Mesenchymal stem cell (in vitro differentiated cells and primary cell): ENCODE measurements at regions not wholly inside any gene's neighbourhood (a gene's known extent, or its start where the extent isn't known, plus 50 kb on each side); places are given as distances from the start of the nearest gene placed in this dataset.
"Not testable (repeated sequence)": the region's sequence is repeated elsewhere in the genome, so short reads cannot be mapped to it uniquely, and the experiment has no call there.

Experiments used
- DNase-seq: peaks from one replicate; pipeline ENCODE4 v3.0.0-alpha.2; 2013
- H2AFZ ChIP-seq: one replicate; pipeline ENCODE4 v1.6.1; 2013; ENCODE audit warnings: low read depth, mild to moderate bottlenecking, control low read depth, inconsistent platforms, low read length, moderate library complexity
- H2AK5ac ChIP-seq: 2 replicates; pipeline ENCODE4 v1.6.1; 2013; ENCODE audit warnings: low read length, moderate library complexity, mild to moderate bottlenecking, inconsistent platforms; ENCODE audit not compliant: severe bottlenecking
- H2BK120ac ChIP-seq: one replicate; pipeline ENCODE4 v1.6.1; 2013; ENCODE audit warnings: low read depth, mild to moderate bottlenecking, inconsistent platforms, low read length, moderate library complexity
- H2BK12ac ChIP-seq, 2 experiments: one replicate each; pipeline ENCODE4 v1.6.1; 2013; ENCODE audit warnings: inconsistent platforms in 2 of 2, low read length in 2 of 2, mild to moderate bottlenecking in 2 of 2, moderate library complexity in 2 of 2, control low read depth in 1 of 2
- H2BK15ac ChIP-seq: one replicate; pipeline ENCODE4 v1.6.1; 2013; ENCODE audit warnings: mild to moderate bottlenecking, low read depth, inconsistent platforms; ENCODE audit not compliant: poor library complexity, severe bottlenecking
- H2BK5ac ChIP-seq: 2 replicates; pipeline ENCODE4 v1.6.1; 2013; ENCODE audit warnings: low read depth, mild to moderate bottlenecking, low read length, control low read depth, inconsistent platforms; ENCODE audit not compliant: poor library complexity, severe bottlenecking
- H3K14ac ChIP-seq, 2 experiments: one replicate each; pipeline ENCODE4 v1.6.1; 2013; ENCODE audit warnings: inconsistent platforms in 2 of 2, low read length in 2 of 2, control low read depth in 1 of 2, mild to moderate bottlenecking in 1 of 2, moderate library complexity in 1 of 2
- H3K18ac ChIP-seq, 2 experiments: one replicate each; pipeline ENCODE4 v1.6.1; 2013; ENCODE audit warnings: inconsistent platforms in 2 of 2, low read length in 2 of 2, control low read depth in 1 of 2, low read depth in 1 of 2, mild to moderate bottlenecking in 1 of 2
- H3K23ac ChIP-seq, 2 experiments: one replicate each; pipeline ENCODE4 v1.6.1; 2013; ENCODE audit warnings: inconsistent platforms in 2 of 2, low read length in 2 of 2, mild to moderate bottlenecking in 2 of 2, moderate library complexity in 2 of 2, control low read depth in 1 of 2
- H3K27ac ChIP-seq: 2 replicates; pipeline ENCODE4 v1.5.1; 2013; ENCODE audit warnings: mild to moderate bottlenecking, moderate library complexity, low read length, control low read depth, inconsistent platforms; ENCODE audit not compliant: poor library complexity, severe bottlenecking
- H3K27me3 ChIP-seq, 2 experiments: 2 replicates each; pipeline versions ENCODE4 v1.6.1 to v1.7.0; 2013; ENCODE audit warnings: low read length in 2 of 2, mild to moderate bottlenecking in 2 of 2, moderate library complexity in 2 of 2, control low read depth in 1 of 2, inconsistent platforms in 1 of 2; ENCODE audit not compliant: control insufficient read depth in 1 of 2, insufficient read depth in 1 of 2
- H3K36me3 ChIP-seq, 2 experiments: 2 replicates each; pipeline versions ENCODE4 v1.6.1 to v1.7.0; 2013; ENCODE audit warnings: low read length in 2 of 2, control low read depth in 1 of 2, inconsistent platforms in 1 of 2, low read depth in 1 of 2, mild to moderate bottlenecking in 1 of 2; ENCODE audit not compliant: insufficient read depth in 2 of 2, control insufficient read depth in 1 of 2
- H3K4ac ChIP-seq, 2 experiments: one replicate each; pipeline ENCODE4 v1.6.1; 2013; ENCODE audit warnings: inconsistent platforms in 2 of 2, low read length in 2 of 2, mild to moderate bottlenecking in 2 of 2, moderate library complexity in 2 of 2, control low read depth in 1 of 2, low read depth in 1 of 2
- H3K4me1 ChIP-seq: 2 replicates; pipeline ENCODE4 v1.6.1; 2013; ENCODE audit warnings: low read depth, low read length, control low read depth; ENCODE audit not compliant: control insufficient read depth, insufficient read depth
- H3K4me2 ChIP-seq: 2 replicates; pipeline ENCODE4 v1.6.1; 2013; ENCODE audit warnings: low read length, mild to moderate bottlenecking, inconsistent platforms; ENCODE audit not compliant: poor library complexity, severe bottlenecking
- H3K4me3 ChIP-seq, 2 experiments: 2 replicates each; pipeline versions ENCODE4 v1.5.1 to v1.7.0; 2013; ENCODE audit warnings: low read length in 2 of 2, mild to moderate bottlenecking in 2 of 2, control low read depth in 1 of 2, low read depth in 1 of 2; ENCODE audit not compliant: insufficient read depth in 1 of 2
- H3K79me1 ChIP-seq: replicated peaks from 2 replicates; pipeline ENCODE4 v1.6.1; 2013; ENCODE audit warnings: mild to moderate bottlenecking, control low read depth, low read length, inconsistent platforms; ENCODE audit not compliant: poor library complexity, severe bottlenecking
- H3K9ac ChIP-seq: 2 replicates; pipeline ENCODE4 v1.7.0; 2013; ENCODE audit warnings: mild to moderate bottlenecking, low read length, moderate library complexity
- H3K9me3 ChIP-seq: 2 replicates; pipeline ENCODE4 v1.7.0; 2013; ENCODE audit warnings: mild to moderate bottlenecking, low read length; ENCODE audit not compliant: control insufficient read depth
- H4K8ac ChIP-seq: one replicate; pipeline ENCODE4 v1.6.1; 2013; ENCODE audit warnings: inconsistent platforms, mild to moderate bottlenecking, low read length, moderate library complexity
- H4K91ac ChIP-seq: one replicate; pipeline ENCODE4 v1.6.1; 2013; ENCODE audit warnings: mild to moderate bottlenecking, low read length, inconsistent platforms
- WGBS: methylation state at CpG from one replicate; pipeline ENCODE4 v1.1.7; 2013; ENCODE audit warnings: mixed read lengths; 5-methylcytosine and 5-hydroxymethylcytosine counted together

DNA sequence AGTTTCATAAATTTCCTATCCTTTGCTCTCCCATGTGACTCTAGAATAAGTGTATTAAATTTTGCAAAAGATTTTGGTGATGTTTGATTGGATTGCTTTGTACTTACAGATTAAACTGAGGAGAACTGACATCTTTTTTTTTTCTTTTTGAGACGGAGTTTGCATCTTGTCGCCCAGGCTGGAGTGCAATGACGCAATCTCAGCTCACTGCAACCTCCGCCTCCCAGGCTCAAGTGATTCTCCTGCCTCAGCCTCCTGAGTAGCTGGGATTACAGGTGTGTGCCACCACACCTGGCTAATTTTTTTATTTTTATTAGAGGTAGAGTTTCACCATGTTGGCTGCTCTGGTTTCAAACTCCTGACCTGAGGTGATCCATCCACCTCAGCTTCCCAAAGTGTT, 121.4 kb upstream of the LARP1 start:
- not testable (repeated sequence) for H3K23ac ChIP-seq, H3K36me3 ChIP-seq, H3K9ac ChIP-seq, H3K79me1 ChIP-seq, H3K27me3 ChIP-seq, H3K9me3 ChIP-seq, H3K4ac ChIP-seq, DNase-seq, H3K4me3 ChIP-seq, H2BK12ac ChIP-seq, H3K4me1 ChIP-seq, H2AFZ ChIP-seq, H3K27ac ChIP-seq, H3K18ac ChIP-seq, H2BK15ac ChIP-seq, H2BK120ac ChIP-seq, H2AK5ac ChIP-seq, H4K91ac ChIP-seq, H3K4me2 ChIP-seq, H4K8ac ChIP-seq, H2BK5ac ChIP-seq, H3K14ac ChIP-seq
- 95% methylated on average over 4 of the region's 4 CpGs for WGBS

DNA sequence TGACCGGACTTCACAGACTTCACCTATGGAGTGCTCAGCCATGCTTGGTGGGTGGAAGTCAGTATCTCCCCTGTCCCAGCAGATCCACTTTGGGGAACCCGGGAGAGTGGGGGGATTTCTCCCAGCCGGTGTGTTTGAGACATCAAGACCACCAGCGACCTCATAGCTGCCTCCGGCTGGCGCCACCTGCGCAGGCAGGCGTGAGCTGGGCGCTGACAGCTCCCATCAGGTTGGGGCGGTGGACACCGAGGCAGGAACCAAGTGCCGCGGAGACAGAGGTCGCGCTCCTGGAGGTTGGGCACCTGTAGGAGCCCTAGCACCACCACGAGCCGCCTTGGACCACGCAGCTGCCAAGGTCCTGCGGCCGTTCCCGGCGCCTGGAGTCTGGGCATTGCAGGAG, 124.0 kb upstream of the LARP1 start:
- Histone ChIP-seq H3K27me3 (peaks cover 5 to 16% of the 10 kb centered on the region in 2 experiments), H3K14ac (peak overlapping the region in 1 of 2 experiments; percentile 44), H2BK15ac (no peak overlapping the region), H3K4ac (no peak overlapping the region), H2BK120ac (no peak overlapping the region), H2BK5ac (no peak overlapping the region), H2AK5ac (no peak overlapping the region), H3K23ac (no peak overlapping the region), H3K4me2 (no peak overlapping the region), H4K8ac (no peak overlapping the region), H2AFZ (no peak overlapping the region), H3K4me3 (peak overlapping the region in 1 of 2 experiments; percentile 28), H3K79me1 (no peaks in the 10 kb centered on the region), H4K91ac (no peak overlapping the region), H3K9me3 (no peaks in the 10 kb centered on the region), H3K36me3 (no peaks in the 10 kb centered on the region), H3K9ac (no peak overlapping the region), H3K18ac (no peak overlapping the region), H3K4me1 (no peaks in the 10 kb centered on the region), H3K27ac (no peak overlapping the region), H2BK12ac (no peak overlapping the region)
- DNase-seq: no peak
- WGBS: 96% methylated on average over 22 of the region's 22 CpGs

DNA sequence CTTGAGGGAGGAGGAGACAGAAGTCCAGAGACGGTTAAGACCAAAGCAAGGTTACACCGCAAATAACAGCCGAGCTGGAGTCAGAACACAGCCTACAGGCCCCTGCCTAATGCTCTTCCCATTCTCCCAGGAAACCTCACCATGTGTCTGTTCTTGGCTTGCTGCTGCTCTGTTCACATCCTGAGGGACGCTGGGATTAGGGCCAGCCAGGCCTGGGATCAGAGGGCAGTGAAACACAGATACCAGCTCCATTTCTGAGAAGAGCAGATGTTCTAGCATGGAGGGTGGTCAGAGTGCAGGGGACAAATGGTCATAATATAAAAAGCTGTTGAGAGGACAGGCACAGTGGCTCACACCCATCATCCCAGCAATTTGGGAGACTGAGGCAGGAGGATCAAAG, 124.8 kb upstream of the LARP1 start:
- Histone ChIP-seq H3K14ac (no peak overlapping the region), H4K8ac (no peak overlapping the region), H3K4me2 (no peak overlapping the region), H2BK5ac (no peak overlapping the region), H2AFZ (no peak overlapping the region), H2BK120ac (no peak overlapping the region), H2BK15ac (no peak overlapping the region), H3K27me3 (peaks cover 5 to 16% of the 10 kb centered on the region in 2 experiments), H2AK5ac (no peak overlapping the region), H3K4me3 (no peak overlapping the region), H4K91ac (no peak overlapping the region), H3K9me3 (no peaks in the 10 kb centered on the region), H3K27ac (no peak overlapping the region), H3K4ac (no peak overlapping the region), H3K18ac (no peak overlapping the region), H3K9ac (no peak overlapping the region), H3K4me1 (no peaks in the 10 kb centered on the region), H3K36me3 (no peaks in the 10 kb centered on the region), H3K23ac (no peak overlapping the region), H3K79me1 (no peaks in the 10 kb centered on the region), H2BK12ac (no peak overlapping the region)
- no peak for DNase-seq
- 82% methylated on average over 4 of the region's 4 CpGs for WGBS

DNA sequence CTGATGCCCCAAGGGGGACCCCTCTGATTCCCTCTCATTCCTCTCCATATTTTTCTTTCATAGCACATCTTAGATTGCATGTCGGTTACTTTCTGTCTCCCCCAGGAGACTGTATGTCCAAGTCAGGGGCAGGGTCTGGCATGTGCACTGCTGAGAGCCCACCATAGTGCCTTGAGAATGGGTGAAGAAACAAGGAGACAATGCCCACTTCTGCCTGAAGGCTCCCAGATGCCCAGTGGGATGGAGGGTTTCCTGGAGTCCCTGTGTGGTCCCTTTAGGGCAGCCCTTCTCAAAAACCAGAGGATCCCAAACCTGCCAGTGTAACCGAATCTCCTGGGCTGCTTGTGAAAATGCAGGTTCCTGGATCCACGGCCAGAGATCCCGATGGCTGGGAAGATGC, 126.5 kb upstream of the LARP1 start:
- H3K27ac ChIP-seq: no peak overlapping the region
- H3K27me3 ChIP-seq: peaks cover 5 to 16% of the 10 kb centered on the region in 2 experiments
- H3K4ac ChIP-seq: no peak overlapping the region
- H3K36me3 ChIP-seq: no peaks in the 10 kb centered on the region
- no peak overlapping the region for H3K14ac ChIP-seq
- no peak overlapping the region for H2BK12ac ChIP-seq
- no peak overlapping the region for H3K4me3 ChIP-seq
- no peak overlapping the region for H2BK5ac ChIP-seq
- H3K4me2 ChIP-seq: no peak overlapping the region
- no peak overlapping the region for H4K91ac ChIP-seq
- no peaks in the 10 kb centered on the region for H3K4me1 ChIP-seq
- H2BK120ac ChIP-seq: no peak overlapping the region
- H2AFZ ChIP-seq: no peak overlapping the region
- no peak overlapping the region for H3K18ac ChIP-seq
- no peak for DNase-seq
- WGBS: 86% methylated on average over 4 of the region's 4 CpGs
- no peak overlapping the region for H3K9ac ChIP-seq
- no peak overlapping the region for H3K23ac ChIP-seq
- H2AK5ac ChIP-seq: no peak overlapping the region
- no peaks in the 10 kb centered on the region for H3K9me3 ChIP-seq
- no peak overlapping the region for H2BK15ac ChIP-seq
- no peak overlapping the region for H4K8ac ChIP-seq
- no peaks in the 10 kb centered on the region for H3K79me1 ChIP-seq
